Caco-2 (cell line): ENCODE measurements at regions not wholly inside any gene's neighbourhood (a gene's known extent, or its start where the extent isn't known, plus 50 kb on each side); places are given as distances from the start of the nearest gene placed in this dataset.

ENCODE experiments used
- BruUV-seq: library from RNA; stranded (reverse); fragments of 400-500 nt; replicated peaks from 2 replicates; lab custom pipeline; 2021; lab: Mats Ljungman, UMichigan
- CTCF ChIA-PET: fragments of 300-600 bp; sonication (Branson Sonifier 250); formaldehyde crosslinking; loops from one replicate; lab custom pipeline; 2022; ENCODE audit warnings: antibody characterized with exemption; lab: Charles Lee
- POLR2A ChIA-PET: fragments of 300-600 bp; sonication (Branson Sonifier 250); formaldehyde crosslinking; loops from one replicate; lab custom pipeline; 2022; ENCODE audit warnings: antibody characterized with exemption; lab: Charles Lee
- DNase-seq, 2 experiments: peaks; one replicate each; pipeline versions ENCODE4 v3.0.0 to v3.0.0-alpha.2; 2020 to 2022
- H3K27me3 ChIP-seq: replicated peaks from 2 replicates; pipeline ENCODE4 v1.6.0; 2011; ENCODE audit warnings: low read length; ENCODE audit not compliant: control insufficient read depth, insufficient read depth
- H3K36me3 ChIP-seq: 2 replicates; pipeline ENCODE4 v1.5.1; 2011; ENCODE audit warnings: low read length; ENCODE audit not compliant: control insufficient read depth, insufficient read depth
- H3K4me1 ChIP-seq: fragments of 250-450 bp; sonication (Bioruptor Pico); 2 replicates; pipeline ENCODE4 v1.5.1; 2020; ENCODE audit warnings: mild to moderate bottlenecking
- H3K4me3 ChIP-seq: 2 replicates; pipeline ENCODE4 v1.5.1; 2011; ENCODE audit warnings: low read depth, mild to moderate bottlenecking, control low read depth, low read length
- H3K9me3 ChIP-seq: fragments of 250-450 bp; sonication (Bioruptor Pico); 2 replicates; pipeline ENCODE4 v1.5.1; 2020; ENCODE audit warnings: mild to moderate bottlenecking, moderate library complexity
- H3K27ac Mint-ChIP-seq: one replicate; pipeline ENCODE4 v1.8.0; 2022; ENCODE audit warnings: mixed read lengths; ENCODE audit not compliant: unreplicated experiment
- H3K27me3 Mint-ChIP-seq: one replicate; pipeline ENCODE4 v1.8.0; 2022; ENCODE audit warnings: mixed read lengths; ENCODE audit not compliant: insufficient read depth, unreplicated experiment
- H3K36me3 Mint-ChIP-seq: one replicate; pipeline ENCODE4 v1.8.0; 2022; ENCODE audit warnings: mild to moderate bottlenecking, mixed read lengths; ENCODE audit not compliant: insufficient read depth, unreplicated experiment
- H3K4me1 Mint-ChIP-seq: one replicate; pipeline ENCODE4 v1.8.0; 2022; ENCODE audit warnings: low read depth, mixed read lengths; ENCODE audit not compliant: unreplicated experiment
- H3K4me3 Mint-ChIP-seq: one replicate; pipeline ENCODE4 v1.8.0; 2022; ENCODE audit warnings: mild to moderate bottlenecking, moderate library complexity, mixed read lengths; ENCODE audit not compliant: unreplicated experiment
- H3K9me3 Mint-ChIP-seq: one replicate; pipeline ENCODE4 v1.8.0; 2022; ENCODE audit warnings: mixed read lengths; ENCODE audit not compliant: unreplicated experiment
- intact Hi-C: fragments of 100-400 bp; cut with micrococcal nuclease; formaldehyde crosslinking; loops from one replicate; pipeline ENCODE4 v1.10.0; 2022; ENCODE audit not compliant: unreplicated experiment
- TF ChIP-seq, protein P1 (sequence below), 2 experiments: fragments of 200-600 bp in 1 of 2; IDR thresholded peaks; 1 replicate in 1 of 2; 2 replicates in 1 of 2; pipeline versions ENCODE4 v1.5.1 to v1.8.0; 2011 to 2022; ENCODE audit warnings: antibody characterized with exemption in 1 of 2, control low read depth in 1 of 2, inconsistent platforms in 1 of 2, low read depth in 1 of 2, low read length in 1 of 2, mild to moderate bottlenecking in 1 of 2, moderate library complexity in 1 of 2; ENCODE audit not compliant: insufficient read depth in 1 of 2, severe bottlenecking in 1 of 2, unreplicated experiment in 1 of 2

- ChIA-PET CTCF (no interaction called here), POLR2A (no interaction called here)
- Mint-ChIP-seq H3K4me3 (no peak overlapping the region), H3K27ac (no peak overlapping the region), H3K4me1 (no peaks in the 10 kb centered on the region), H3K27me3 (no peaks in the 10 kb centered on the region), H3K36me3 (no peaks in the 10 kb centered on the region), H3K9me3 (no peaks in the 10 kb centered on the region)
- BruUV-seq, result no TSS peak
- H3K9me3 ChIP-seq, result no peaks in the 10 kb centered on the region
- TF ChIP-seq, protein P1, sequence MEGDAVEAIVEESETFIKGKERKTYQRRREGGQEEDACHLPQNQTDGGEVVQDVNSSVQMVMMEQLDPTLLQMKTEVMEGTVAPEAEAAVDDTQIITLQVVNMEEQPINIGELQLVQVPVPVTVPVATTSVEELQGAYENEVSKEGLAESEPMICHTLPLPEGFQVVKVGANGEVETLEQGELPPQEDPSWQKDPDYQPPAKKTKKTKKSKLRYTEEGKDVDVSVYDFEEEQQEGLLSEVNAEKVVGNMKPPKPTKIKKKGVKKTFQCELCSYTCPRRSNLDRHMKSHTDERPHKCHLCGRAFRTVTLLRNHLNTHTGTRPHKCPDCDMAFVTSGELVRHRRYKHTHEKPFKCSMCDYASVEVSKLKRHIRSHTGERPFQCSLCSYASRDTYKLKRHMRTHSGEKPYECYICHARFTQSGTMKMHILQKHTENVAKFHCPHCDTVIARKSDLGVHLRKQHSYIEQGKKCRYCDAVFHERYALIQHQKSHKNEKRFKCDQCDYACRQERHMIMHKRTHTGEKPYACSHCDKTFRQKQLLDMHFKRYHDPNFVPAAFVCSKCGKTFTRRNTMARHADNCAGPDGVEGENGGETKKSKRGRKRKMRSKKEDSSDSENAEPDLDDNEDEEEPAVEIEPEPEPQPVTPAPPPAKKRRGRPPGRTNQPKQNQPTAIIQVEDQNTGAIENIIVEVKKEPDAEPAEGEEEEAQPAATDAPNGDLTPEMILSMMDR (IDR thresholded peaks at IDR 0.05; ENCODE audit: insufficient read depth in 1 of 2, low read depth in 1 of 2, low read length in 1 of 2, severe bottlenecking in 1 of 2, unreplicated experiment in 1 of 2), result no peak
- no peak overlapping the region for H3K4me3 ChIP-seq
- H3K27me3 ChIP-seq, result no peaks in the 10 kb centered on the region
- DNase-seq, result no peak
- intact Hi-C loops, result no loop called here
- no peaks in the 10 kb centered on the region for H3K4me1 ChIP-seq
- no peaks in the 10 kb centered on the region for H3K36me3 ChIP-seq
Measured at GRCh38 chr4:64479338-64479737, 70.1 kb upstream of the TECRL start.

- Histone ChIP-seq H3K4me1 (no peaks in the 10 kb centered on the region), H3K27me3 (no peaks in the 10 kb centered on the region), H3K9me3 (no peaks in the 10 kb centered on the region), H3K36me3 (no peaks in the 10 kb centered on the region), H3K4me3 (no peak overlapping the region)
- no peak overlapping the region for H3K4me3 Mint-ChIP-seq
- no peaks in the 10 kb centered on the region for H3K9me3 Mint-ChIP-seq
- H3K36me3 Mint-ChIP-seq, result no peaks in the 10 kb centered on the region
- no peak for DNase-seq
- no TSS peak for BruUV-seq
- ChIA-PET CTCF (no interaction called here), POLR2A (no interaction called here)
- H3K27me3 Mint-ChIP-seq, result no peaks in the 10 kb centered on the region
- H3K27ac Mint-ChIP-seq, result no peak overlapping the region
- no peaks in the 10 kb centered on the region for H3K4me1 Mint-ChIP-seq
- TF ChIP-seq, protein P1 (IDR thresholded peaks at IDR 0.05; ENCODE audit: insufficient read depth in 1 of 2, low read depth in 1 of 2, low read length in 1 of 2, severe bottlenecking in 1 of 2, unreplicated experiment in 1 of 2), result no peak
- intact Hi-C loops, result no loop called here
Measured at GRCh38 chr4:64477127-64477526, 67.9 kb upstream of the TECRL start.

- Mint-ChIP-seq H3K36me3 (no peaks in the 10 kb centered on the region), H3K4me3 (no peak overlapping the region), H3K9me3 (no peaks in the 10 kb centered on the region), H3K27me3 (no peaks in the 10 kb centered on the region), H3K4me1 (no peaks in the 10 kb centered on the region), H3K27ac (no peak overlapping the region)
- no peaks in the 10 kb centered on the region for H3K36me3 ChIP-seq
- H3K4me3 ChIP-seq, result no peak overlapping the region
- POLR2A ChIA-PET, result no interaction called here
- no peaks in the 10 kb centered on the region for H3K9me3 ChIP-seq
- no peaks in the 10 kb centered on the region for H3K4me1 ChIP-seq
- BruUV-seq, result no TSS peak
- CTCF ChIA-PET, result no interaction called here
- TF ChIP-seq, protein P1 (IDR thresholded peaks at IDR 0.05; ENCODE audit: insufficient read depth in 1 of 2, low read depth in 1 of 2, low read length in 1 of 2, severe bottlenecking in 1 of 2, unreplicated experiment in 1 of 2), result no peak
- intact Hi-C loops, result no loop called here
- no peaks in the 10 kb centered on the region for H3K27me3 ChIP-seq
- no peak for DNase-seq
Measured at GRCh38 chr4:64465263-64465662, 56.0 kb upstream of the TECRL start.
